ENCODE measurements at regions not wholly inside any gene's neighbourhood (a gene's known extent, or its start where the extent isn't known, plus 50 kb on each side); places are given as distances from the start of the nearest gene placed in this dataset.

- Mint-ChIP-seq H3K4me3 (no peak overlapping the region), H3K27me3 (ENCODE audit: low read depth, poor library complexity) (peaks cover 5% of the 10 kb centered on the region), H3K36me3 (ENCODE audit: low read depth) (no peaks in the 10 kb centered on the region), H3K9me3 (no peaks in the 10 kb centered on the region), H3K4me1 (peaks cover 6% of the 10 kb centered on the region), H3K27ac (no peak overlapping the region)
- TF ChIP-seq CTCF (IDR thresholded peaks at IDR 0.05): no peak
- no peak for DNase-seq
Observed at GRCh38 chr3:189100866-189101265, 70.9 kb upstream of the TPRG1 start.

- no peak overlapping the region for H3K27ac Mint-ChIP-seq
- H3K4me3 Mint-ChIP-seq: no peak overlapping the region
- no peak for TF ChIP-seq CTCF (IDR thresholded peaks at IDR 0.05)
- peaks cover 5% of the 10 kb centered on the region for H3K27me3 Mint-ChIP-seq (ENCODE audit: low read depth, poor library complexity)
- peaks cover 6% of the 10 kb centered on the region for H3K4me1 Mint-ChIP-seq
- no peaks in the 10 kb centered on the region for H3K36me3 Mint-ChIP-seq (ENCODE audit: low read depth)
- no peak for DNase-seq
- no peaks in the 10 kb centered on the region for H3K9me3 Mint-ChIP-seq
Observed at GRCh38 chr3:189101594-189101993, 70.2 kb upstream of the TPRG1 start.

- no peak for DNase-seq
- Mint-ChIP-seq H3K27me3 (ENCODE audit: low read depth, poor library complexity) (peaks cover 2% of the 10 kb centered on the region), H3K9me3 (no peaks in the 10 kb centered on the region), H3K36me3 (ENCODE audit: low read depth) (no peaks in the 10 kb centered on the region), H3K27ac (no peak overlapping the region), H3K4me3 (no peak overlapping the region), H3K4me1 (peaks cover 6% of the 10 kb centered on the region)
- no peak for TF ChIP-seq CTCF (IDR thresholded peaks at IDR 0.05)
Observed at GRCh38 chr3:189103208-189103607, 68.6 kb upstream of the TPRG1 start.

- H3K27me3 Mint-ChIP-seq (ENCODE audit: low read depth, poor library complexity): no peaks in the 10 kb centered on the region
- peak overlapping the region; percentile 41 for H3K27ac Mint-ChIP-seq
- peaks cover 12% of the 10 kb centered on the region for H3K4me1 Mint-ChIP-seq
- no peak overlapping the region for H3K4me3 Mint-ChIP-seq
- H3K36me3 Mint-ChIP-seq (ENCODE audit: low read depth): no peaks in the 10 kb centered on the region
- H3K9me3 Mint-ChIP-seq: peaks cover 12% of the 10 kb centered on the region
- TF ChIP-seq CTCF (IDR thresholded peaks at IDR 0.05): no peak
- DNase-seq: no peak
Observed at GRCh38 chr3:189108067-189108466, 63.7 kb upstream of the TPRG1 start.

- Mint-ChIP-seq H3K4me3 (no peak overlapping the region), H3K36me3 (ENCODE audit: low read depth) (no peaks in the 10 kb centered on the region), H3K27ac (peak overlapping the region; percentile 73), H3K9me3 (peaks cover 12% of the 10 kb centered on the region), H3K4me1 (peaks cover 12% of the 10 kb centered on the region), H3K27me3 (ENCODE audit: low read depth, poor library complexity) (no peaks in the 10 kb centered on the region)
- no peak for DNase-seq
- TF ChIP-seq CTCF (IDR thresholded peaks at IDR 0.05): no peak
Observed at GRCh38 chr3:189108735-189109134, 63.0 kb upstream of the TPRG1 start.

DNA sequence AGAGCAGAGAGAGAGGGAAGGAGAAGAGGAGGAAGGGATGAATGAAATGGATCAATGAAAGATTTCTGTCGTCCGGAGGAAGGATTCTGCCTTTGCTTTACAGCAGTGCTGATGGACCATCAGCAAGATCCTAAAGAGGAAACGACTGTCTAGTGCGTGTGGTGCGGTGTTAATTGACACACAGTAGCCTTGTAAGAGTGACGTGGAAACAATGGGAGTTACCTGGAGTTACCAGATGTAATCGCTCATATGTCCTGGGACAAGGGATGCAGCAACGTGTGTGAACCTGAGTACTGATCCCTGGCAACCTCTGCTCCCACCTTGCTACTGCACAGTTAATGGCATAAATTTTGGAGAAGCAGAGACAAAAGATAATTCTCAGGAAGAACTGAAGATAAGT lies 62.6 kb upstream of the TPRG1 start:
- H3K4me1 Mint-ChIP-seq: peaks cover 12% of the 10 kb centered on the region
- H3K27me3 Mint-ChIP-seq (ENCODE audit: low read depth, poor library complexity): peaks cover 2% of the 10 kb centered on the region
- H3K9me3 Mint-ChIP-seq: peaks cover 12% of the 10 kb centered on the region
- DNase-seq: no peak
- no peak overlapping the region for H3K4me3 Mint-ChIP-seq
- no peak for TF ChIP-seq CTCF (IDR thresholded peaks at IDR 0.05)
- H3K27ac Mint-ChIP-seq: peak overlapping the region; percentile 73
- no peaks in the 10 kb centered on the region for H3K36me3 Mint-ChIP-seq (ENCODE audit: low read depth)
